B cell (primary cell): ENCODE measurements at regions not wholly inside any gene's neighbourhood (a gene's known extent, or its start where the extent isn't known, plus 50 kb on each side); places are given as distances from the start of the nearest gene placed in this dataset.

Source experiments
- EZH2 ChIP-seq: IDR thresholded peaks from 2 replicates; pipeline ENCODE4 v1.6.1; 2012; ENCODE audit warnings: borderline replicate concordance, low read depth, mild to moderate bottlenecking, moderate library complexity, low read length; ENCODE audit not compliant: insufficient read depth, poor library complexity, severe bottlenecking
- TF ChIP-seq, protein P1 (sequence below): fragments of 200-600 bp; IDR thresholded peaks from one replicate; pipeline ENCODE4 v1.8.0; 2022; ENCODE audit warnings: antibody characterized with exemption, mild to moderate bottlenecking

DNA sequence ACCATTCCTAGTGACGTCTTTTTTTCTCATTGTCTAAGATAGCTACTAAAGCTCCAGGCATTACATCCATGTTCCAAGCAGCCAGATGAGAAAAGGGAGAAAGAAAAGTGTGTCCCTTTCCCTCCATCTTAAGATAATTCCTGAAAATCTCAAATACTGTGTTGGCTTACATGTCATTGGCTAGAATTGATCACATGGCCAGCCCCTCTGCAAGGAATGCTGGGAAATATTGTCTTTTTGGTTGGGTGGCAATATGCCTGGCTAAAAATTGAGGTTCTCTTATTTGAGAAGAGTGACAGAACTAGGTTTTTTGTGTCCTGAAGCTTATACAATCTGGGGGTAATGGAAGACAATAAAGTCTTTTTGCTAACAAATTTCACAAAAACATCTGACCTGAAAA, 264.3 kb downstream of the RPAP3 start:
- TF ChIP-seq, protein P1, sequence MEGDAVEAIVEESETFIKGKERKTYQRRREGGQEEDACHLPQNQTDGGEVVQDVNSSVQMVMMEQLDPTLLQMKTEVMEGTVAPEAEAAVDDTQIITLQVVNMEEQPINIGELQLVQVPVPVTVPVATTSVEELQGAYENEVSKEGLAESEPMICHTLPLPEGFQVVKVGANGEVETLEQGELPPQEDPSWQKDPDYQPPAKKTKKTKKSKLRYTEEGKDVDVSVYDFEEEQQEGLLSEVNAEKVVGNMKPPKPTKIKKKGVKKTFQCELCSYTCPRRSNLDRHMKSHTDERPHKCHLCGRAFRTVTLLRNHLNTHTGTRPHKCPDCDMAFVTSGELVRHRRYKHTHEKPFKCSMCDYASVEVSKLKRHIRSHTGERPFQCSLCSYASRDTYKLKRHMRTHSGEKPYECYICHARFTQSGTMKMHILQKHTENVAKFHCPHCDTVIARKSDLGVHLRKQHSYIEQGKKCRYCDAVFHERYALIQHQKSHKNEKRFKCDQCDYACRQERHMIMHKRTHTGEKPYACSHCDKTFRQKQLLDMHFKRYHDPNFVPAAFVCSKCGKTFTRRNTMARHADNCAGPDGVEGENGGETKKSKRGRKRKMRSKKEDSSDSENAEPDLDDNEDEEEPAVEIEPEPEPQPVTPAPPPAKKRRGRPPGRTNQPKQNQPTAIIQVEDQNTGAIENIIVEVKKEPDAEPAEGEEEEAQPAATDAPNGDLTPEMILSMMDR = no peak
- no peak for TF ChIP-seq EZH2
